Sigmoid colon (tissue), 6 donors: ENCODE measurements at regions not wholly inside any gene's neighbourhood (a gene's known extent, or its start where the extent isn't known, plus 50 kb on each side); places are given as distances from the start of the nearest gene placed in this dataset.

Source experiments
- DNase-seq: peaks from one replicate; pipeline ENCODE4 v3.0.0-alpha.2; 2019
- H3K27ac ChIP-seq, 4 donors: fragments of 200-600 bp; sonication (generic); one replicate each; pipeline ENCODE4 v1.5.1; 2016 to 2019; ENCODE audit warnings: mild to moderate bottlenecking in 1 of 4
- H3K27me3 ChIP-seq, 3 donors: fragments of 200-600 bp; sonication (generic); one replicate each; pipeline ENCODE4 v1.5.1; 2019; ENCODE audit warnings: mild to moderate bottlenecking in 1 of 3
- H3K36me3 ChIP-seq, 4 donors: fragments of 200-600 bp; sonication (generic); one replicate each; pipeline ENCODE4 v1.5.1; 2016 to 2019
- H3K4me1 ChIP-seq, 4 donors: fragments of 200-600 bp; sonication (generic); one replicate each; pipeline ENCODE4 v1.5.1; 2017 to 2019
- H3K4me3 ChIP-seq, 4 donors: fragments of 200-600 bp; sonication (generic); one replicate each; pipeline ENCODE4 v1.5.1; 2017 to 2019; ENCODE audit warnings: mild to moderate bottlenecking in 2 of 4, moderate library complexity in 1 of 4
- H3K9me3 ChIP-seq, 4 donors: fragments of 200-600 bp in 3 of 4; sonication (generic) in 3 of 4; one replicate each; pipeline versions ENCODE4 v1.5.1 to v1.6.1; 2013 to 2019
- CTCF ChIP-seq, 4 experiments: fragments of 450-650 bp in 3 of 4; fragments of 200-600 bp in 1 of 4; IDR thresholded peaks; one replicate each; pipeline ENCODE4 v1.5.1; 2016 to 2019; ENCODE audit warnings: antibody characterized with exemption in 4 of 4, mild to moderate bottlenecking in 3 of 4, moderate library complexity in 2 of 4
- EP300 ChIP-seq, 4 donors: sonication (generic); formaldehyde crosslinking; IDR thresholded peaks; one replicate each; pipeline ENCODE4 v1.6.1; 2017; ENCODE audit warnings: antibody characterized with exemption in 4 of 4
- POLR2A ChIP-seq, 2 donors: fragments of 450-650 bp; IDR thresholded peaks; one replicate each; pipeline ENCODE4 v1.6.1; 2016; ENCODE audit warnings: antibody characterized with exemption in 2 of 2, mild to moderate bottlenecking in 2 of 2, moderate library complexity in 2 of 2
- POLR2AphosphoS5 ChIP-seq, 4 donors: sonication (generic); formaldehyde crosslinking; IDR thresholded peaks; one replicate each; pipeline ENCODE4 v1.6.1; 2017; ENCODE audit warnings: antibody characterized with exemption in 4 of 4
- WGBS, 2 donors: extraction: QIAGEN DNeasy Blood & Tissue Kit; methylation state at CpG; one replicate each; pipeline ENCODE4 v1.1.7; 2013; 5-methylcytosine and 5-hydroxymethylcytosine counted together
- intact Hi-C: fragments of 100-400 bp; cut with DNase I; formaldehyde crosslinking; loops from one replicate; pipeline ENCODE4 v1.15.1; 2023
- donor health status: healthy with polysubstance abuse.
- donor health status: healthy.

GRCh38 chr10:78807504-78808203 lies 261.1 kb upstream of the ZMIZ1 start:
- no peak for TF ChIP-seq POLR2A (IDR thresholded peaks at IDR 0.05)
- no peak for TF ChIP-seq CTCF (IDR thresholded peaks at IDR 0.05)
- TF ChIP-seq EP300 (IDR thresholded peaks at IDR 0.05) = no peak
- no peak for TF ChIP-seq POLR2AphosphoS5 (IDR thresholded peaks at IDR 0.05)
- peaks cover 0 to 2% (median 0%) of the 10 kb centered on the region in 4 donors for H3K9me3 ChIP-seq
- intact Hi-C loops = loop anchor here (10.0 kb wide), 1 partner anchor 257 kb away; the partner anchor contains the start of gene ZMIZ1
- no peaks in the 10 kb centered on the region for H3K27me3 ChIP-seq
- no peaks in the 10 kb centered on the region for H3K36me3 ChIP-seq
- H3K4me1 ChIP-seq = peaks cover 0 to 58% (median 39%) of the 10 kb centered on the region in 4 donors
- no peak for DNase-seq
- no peak overlapping the region for H3K4me3 ChIP-seq
- 90 to 92% methylated on average over 12 of the region's 12 CpGs for WGBS, 2 donors
- peak overlapping the region in 1 of 4 donors; percentile 82 for H3K27ac ChIP-seq

GRCh38 chr10:78808286-78808685 lies 260.5 kb upstream of the ZMIZ1 start:
- DNase-seq = no peak
- Histone ChIP-seq H3K4me3 (no peak overlapping the region), H3K4me1 (peaks cover 0 to 52% (median 32%) of the 10 kb centered on the region in 4 donors), H3K9me3 (peaks cover 0 to 2% (median 0%) of the 10 kb centered on the region in 4 donors), H3K27ac (no peak overlapping the region), H3K36me3 (no peaks in the 10 kb centered on the region), H3K27me3 (no peaks in the 10 kb centered on the region)
- 86 to 93% methylated on average over 8 of the region's 8 CpGs for WGBS, 2 donors
- TF ChIP-seq POLR2A (IDR thresholded peaks at IDR 0.05) (no peak), EP300 (IDR thresholded peaks at IDR 0.05) (no peak), POLR2AphosphoS5 (IDR thresholded peaks at IDR 0.05) (no peak), CTCF (IDR thresholded peaks at IDR 0.05) (no peak)
- intact Hi-C loops = loop anchor here (10.0 kb wide), 1 partner anchor 257 kb away; the partner anchor contains the start of gene ZMIZ1

GRCh38 chr10:78808736-78809367 lies 259.9 kb upstream of the ZMIZ1 start:
- H3K27me3 ChIP-seq = no peaks in the 10 kb centered on the region
- TF ChIP-seq POLR2AphosphoS5 (IDR thresholded peaks at IDR 0.05) (no peak), CTCF (IDR thresholded peaks at IDR 0.05) (no peak), POLR2A (IDR thresholded peaks at IDR 0.05) (no peak)
- H3K4me3 ChIP-seq = no peak overlapping the region
- DNase-seq = no peak
- intact Hi-C loops = loop anchor here (10.0 kb wide), 1 partner anchor 256 kb away; the partner anchor contains the start of gene ZMIZ1
- 86 to 90% methylated on average over 3 of the region's 3 CpGs for WGBS, 2 donors
- H3K9me3 ChIP-seq = peaks cover 0 to 2% (median 0%) of the 10 kb centered on the region in 4 donors
- no peaks in the 10 kb centered on the region for H3K36me3 ChIP-seq
- H3K4me1 ChIP-seq = peaks cover 0 to 46% (median 27%) of the 10 kb centered on the region in 4 donors
- no peak overlapping the region for H3K27ac ChIP-seq

- no peaks in the 10 kb centered on the region for H3K36me3 ChIP-seq
- no peak overlapping the region for H3K4me3 ChIP-seq
- no peak for DNase-seq
- intact Hi-C loops = no loop called here
- 79 to 90% methylated on average over 3 of the region's 3 CpGs for WGBS, 2 donors
- H3K27me3 ChIP-seq = no peaks in the 10 kb centered on the region
- peaks cover 0 to 2% (median 0%) of the 10 kb centered on the region in 4 donors for H3K9me3 ChIP-seq
- peaks cover 0 to 23% (median 3%) of the 10 kb centered on the region in 4 donors for H3K4me1 ChIP-seq
- no peak overlapping the region for H3K27ac ChIP-seq
- TF ChIP-seq POLR2A (IDR thresholded peaks at IDR 0.05) = no peak
- no peak for TF ChIP-seq EP300 (IDR thresholded peaks at IDR 0.05)
- no peak for TF ChIP-seq CTCF (IDR thresholded peaks at IDR 0.05)
- TF ChIP-seq POLR2AphosphoS5 (IDR thresholded peaks at IDR 0.05) = no peak
These were observed 257.6 kb upstream of the ZMIZ1 start for GRCh38 chr10:78811174-78811573.
